PC-3 (cell line): ENCODE measurements at regions not wholly inside any gene's neighbourhood (a gene's known extent, or its start where the extent isn't known, plus 50 kb on each side); places are given as distances from the start of the nearest gene placed in this dataset.

ENCODE experiments used
- ATAC-seq: fragments of 200-7000 bp; cut with Tn5 transposase; 2 replicates; pipeline ENCODE4 v1.9.1; 2020; ENCODE audit warnings: mild to moderate bottlenecking, moderate library complexity
- BruUV-seq: library from RNA; stranded (reverse); fragments of 400-500 nt; replicated peaks from 2 replicates; lab custom pipeline; 2021; lab: Mats Ljungman, UMichigan
- CTCF ChIA-PET: fragments of 300-600 bp; sonication (Branson Sonifier 250); formaldehyde crosslinking; loops from one replicate; lab custom pipeline; 2022; ENCODE audit warnings: antibody characterized with exemption; lab: Charles Lee
- POLR2A ChIA-PET: fragments of 300-600 bp; sonication (Branson Sonifier 250); formaldehyde crosslinking; loops from one replicate; lab custom pipeline; 2022; ENCODE audit warnings: antibody characterized with exemption; ENCODE audit not compliant: unreplicated experiment; lab: Charles Lee
- DNase-seq: peaks from one replicate; pipeline ENCODE4 v3.0.0-alpha.2; 2015
- H2AFZ ChIP-seq: fragments of 300-600 bp; sonication (generic); 2 replicates; pipeline ENCODE4 v1.6.0; 2016; ENCODE audit warnings: antibody characterized with exemption, low read length
- H3F3A ChIP-seq: fragments of 300-600 bp; sonication (generic); one replicate; pipeline ENCODE4 v1.6.0; 2017; ENCODE audit warnings: antibody characterized with exemption, low read length, control low read depth, mild to moderate bottlenecking; ENCODE audit not compliant: unreplicated experiment
- H3K27ac ChIP-seq: fragments of 300-600 bp; sonication (generic); 2 replicates; pipeline ENCODE4 v1.5.1; 2016; ENCODE audit warnings: mild to moderate bottlenecking, low read length
- H3K27me3 ChIP-seq: fragments of 300-600 bp; sonication (generic); 2 replicates; pipeline ENCODE4 v1.6.1; 2016; ENCODE audit warnings: low read length, mixed read lengths
- H3K36me3 ChIP-seq: fragments of 300-600 bp; sonication (generic); 2 replicates; pipeline ENCODE4 v1.6.1; 2016; ENCODE audit warnings: low read depth, mixed run types, low read length, mixed read lengths
- H3K4me1 ChIP-seq: fragments of 300-600 bp; sonication (generic); 2 replicates; pipeline ENCODE4 v1.5.1; 2016; ENCODE audit warnings: low read length; ENCODE audit not compliant: insufficient read depth
- H3K4me2 ChIP-seq: fragments of 300-600 bp; sonication (generic); 2 replicates; pipeline ENCODE4 v1.6.0; 2016; ENCODE audit warnings: low read length
- H3K4me3 ChIP-seq: fragments of 300-600 bp; sonication (generic); 2 replicates; pipeline ENCODE4 v1.5.1; 2016; ENCODE audit warnings: mild to moderate bottlenecking, low read length, mixed read lengths
- H3K79me2 ChIP-seq: fragments of 300-600 bp; sonication (generic); 2 replicates; pipeline ENCODE4 v1.6.1; 2017; ENCODE audit warnings: low read length, mixed read lengths
- H3K9ac ChIP-seq: fragments of 300-600 bp; sonication (generic); 2 replicates; pipeline ENCODE4 v1.6.0; 2016; ENCODE audit warnings: mild to moderate bottlenecking, low read length
- H3K9me2 ChIP-seq: fragments of 300-600 bp; sonication (generic); replicated peaks from 2 replicates; pipeline ENCODE4 v1.6.1; 2016; ENCODE audit warnings: mixed run types, low read length, mixed read lengths
- H3K9me3 ChIP-seq: fragments of 300-600 bp; sonication (generic); 2 replicates; pipeline ENCODE4 v1.6.1; 2016; ENCODE audit warnings: low read length, mixed read lengths
- H4K20me1 ChIP-seq: fragments of 300-600 bp; sonication (generic); 2 replicates; pipeline ENCODE4 v1.6.1; 2016; ENCODE audit warnings: low read length, mixed read lengths
- CTCF ChIP-seq: fragments of 300-600 bp; sonication (generic); conservative IDR thresholded peaks from 2 replicates; pipeline ENCODE4 v1.5.1; 2017; ENCODE audit warnings: antibody characterized with exemption, low read depth, mild to moderate bottlenecking, low read length
- EZH2 ChIP-seq: fragments of 300-600 bp; sonication (generic); IDR thresholded peaks from one replicate; pipeline ENCODE4 v1.6.1; 2017; ENCODE audit warnings: antibody characterized with exemption, mild to moderate bottlenecking, low read length; ENCODE audit not compliant: unreplicated experiment
- EZH2phosphoT487 ChIP-seq: fragments of 300-600 bp; sonication (generic); IDR thresholded peaks from 2 replicates; pipeline ENCODE4 v1.6.1; 2018; ENCODE audit warnings: mild to moderate bottlenecking, antibody characterized with exemption, low read length, borderline replicate concordance
- intact Hi-C: fragments of 100-400 bp; cut with micrococcal nuclease; formaldehyde crosslinking; loops from 2 replicates; pipeline ENCODE4 v1.9.0; 2023

GRCh38 chr3:106860182-106860581 is 517.1 kb upstream of the CCDC54 start:
- H3K36me3 ChIP-seq: no peaks in the 10 kb centered on the region
- peak overlapping the region; percentile 29 for H3K4me2 ChIP-seq
- H3K9me3 ChIP-seq: no peaks in the 10 kb centered on the region
- ChIA-PET CTCF (no interaction called here), POLR2A (no interaction called here)
- no peaks in the 10 kb centered on the region for H3K79me2 ChIP-seq
- peaks cover 28% of the 10 kb centered on the region for H3K4me1 ChIP-seq
- intact Hi-C loops: no loop called here
- no peaks in the 10 kb centered on the region for H4K20me1 ChIP-seq
- H3F3A ChIP-seq: no peaks in the 10 kb centered on the region
- H3K9me2 ChIP-seq: no peaks in the 10 kb centered on the region
- no peak overlapping the region for H2AFZ ChIP-seq
- BruUV-seq: no TSS peak
- no peak overlapping the region for H3K4me3 ChIP-seq
- no peak overlapping the region for H3K9ac ChIP-seq
- DNase-seq: peak; percentile 74
- ATAC-seq: peak; percentile 68
- TF ChIP-seq EZH2phosphoT487 (no peak), CTCF (no peak), EZH2 (no peak)
- H3K27me3 ChIP-seq: no peaks in the 10 kb centered on the region
- H3K27ac ChIP-seq: no peak overlapping the region

GRCh38 chr3:106862067-106862466 is 515.2 kb upstream of the CCDC54 start:
- no peaks in the 10 kb centered on the region for H3F3A ChIP-seq
- H2AFZ ChIP-seq: peak overlapping the region; percentile 0; the same call in 1 of the 2 replicates
- intact Hi-C loops: no loop called here
- no peaks in the 10 kb centered on the region for H4K20me1 ChIP-seq
- no peaks in the 10 kb centered on the region for H3K9me3 ChIP-seq
- no peaks in the 10 kb centered on the region for H3K36me3 ChIP-seq
- TF ChIP-seq CTCF (peak; percentile 49), EZH2phosphoT487 (no peak)
- ChIA-PET CTCF (interaction anchor here (0.6 to 0.9 kb wide), 2 partner anchors 111 to 253 kb away, joined by 4 to 7 read pairs; no protein-coding TSS in a partner anchor), POLR2A (interaction anchor here (0.6 to 0.7 kb wide), 3 partner anchors 11 to 185 kb away, joined by 5 to 11 read pairs (median 8); no protein-coding TSS in a partner anchor)
- H3K79me2 ChIP-seq: no peaks in the 10 kb centered on the region
- ATAC-seq: peak; percentile 37; the same call in 1 of the 2 replicates
- no peaks in the 10 kb centered on the region for H3K9me2 ChIP-seq
- peaks cover 28% of the 10 kb centered on the region for H3K4me1 ChIP-seq
- no TSS peak for BruUV-seq
- peak; percentile 42 for DNase-seq
- H3K4me3 ChIP-seq: no peak overlapping the region
- no peak overlapping the region for H3K9ac ChIP-seq
- H3K27ac ChIP-seq: no peak overlapping the region
- no peaks in the 10 kb centered on the region for H3K27me3 ChIP-seq
- H3K4me2 ChIP-seq: no peak overlapping the region

- TF ChIP-seq EZH2phosphoT487: no peak
- no peak for TF ChIP-seq EZH2
- TF ChIP-seq CTCF: no peak
- H4K20me1 ChIP-seq: no peaks in the 10 kb centered on the region
- H3K4me1 ChIP-seq: no peaks in the 10 kb centered on the region
- H3K79me2 ChIP-seq: no peaks in the 10 kb centered on the region
- intact Hi-C loops: no loop called here
- no peaks in the 10 kb centered on the region; the same call in 1 of the 2 replicates for H3K27me3 ChIP-seq
- H3K27ac ChIP-seq: no peak overlapping the region
- H3K36me3 ChIP-seq: no peaks in the 10 kb centered on the region
- no peak overlapping the region for H3K4me3 ChIP-seq
- no peak for DNase-seq
- BruUV-seq: no TSS peak
- H3K4me2 ChIP-seq: no peak overlapping the region
- no peaks in the 10 kb centered on the region for H3K9me3 ChIP-seq
- no peak for ATAC-seq
- POLR2A ChIA-PET: no interaction called here
- H3K9me2 ChIP-seq: no peaks in the 10 kb centered on the region
- H3F3A ChIP-seq: no peaks in the 10 kb centered on the region
- H3K9ac ChIP-seq: no peak overlapping the region
- no peak overlapping the region for H2AFZ ChIP-seq
- CTCF ChIA-PET: no interaction called here
Observed at GRCh38 chr3:106877627-106878026, 499.6 kb upstream of the CCDC54 start.
